Right cardiac atrium (tissue), 5 donors: ENCODE measurements at regions not wholly inside any gene's neighbourhood (a gene's known extent, or its start where the extent isn't known, plus 50 kb on each side); places are given as distances from the start of the nearest gene placed in this dataset.

Experiments
- ATAC-seq, 2 donors: fragments of 200-7000 bp; cut with Tn5 transposase; one replicate each; pipeline versions ENCODE4 v1.8.0 to v1.9.1; 2020; ENCODE audit warnings: moderate library complexity in 2 of 2, mild to moderate bottlenecking in 1 of 2
- DNase-seq, 3 donors: peaks; one replicate each; pipeline ENCODE4 v3.0.0-alpha.2; 2020
- H3K27ac ChIP-seq: one replicate; pipeline ENCODE4 v1.5.1; 2013; ENCODE audit warnings: mild to moderate bottlenecking, low read length, control low read depth, moderate library complexity
- H3K27me3 ChIP-seq: one replicate; pipeline ENCODE4 v1.6.1; 2013; ENCODE audit not compliant: control insufficient read depth, insufficient read depth
- H3K4me1 ChIP-seq: one replicate; pipeline ENCODE4 v1.6.1; 2013; ENCODE audit warnings: low read length; ENCODE audit not compliant: control insufficient read depth, insufficient read depth
- H3K4me3 ChIP-seq: one replicate; pipeline ENCODE4 v1.5.1; 2013; ENCODE audit warnings: low read length, control low read depth
- H3K9me3 ChIP-seq: one replicate; pipeline ENCODE4 v1.6.1; 2013; ENCODE audit warnings: low read length; ENCODE audit not compliant: control insufficient read depth
- WGBS: extraction: QIAGEN DNeasy Blood & Tissue Kit; methylation state at CpG from one replicate; pipeline ENCODE4 v1.1.7; 2013; 5-methylcytosine and 5-hydroxymethylcytosine counted together
- intact Hi-C, 4 donors: fragments of 100-400 bp; cut with DNase I; formaldehyde crosslinking; loops; one replicate each; pipeline versions ENCODE4 v1.11.0 to v1.14.0; 2022 to 2023
- donor health status: healthy with polysubstance abuse.
- donor health status: DM: no; HTN: yes; CAD: no.
- donor health status: DM: no; HTN: no; CAD: no.
- donor health status: DM: no; HTN: yes; CAD: no; lungs with severe emphysema.
- donor health status: DM: yes; HTN: yes; CAD: no.

- Histone ChIP-seq H3K4me3 (no peak overlapping the region), H3K27me3 (no peaks in the 10 kb centered on the region), H3K9me3 (no peaks in the 10 kb centered on the region), H3K27ac (no peak overlapping the region), H3K4me1 (no peaks in the 10 kb centered on the region)
- no peak for DNase-seq
- WGBS, result 90% methylated on average over 10 of the region's 10 CpGs
- no peak for ATAC-seq
- intact Hi-C loops, result loop anchor here in 1 of 4 donors (10.0 kb wide), 1 partner anchor 509 kb away; no protein-coding TSS in a partner anchor
Observed at GRCh38 chr21:41605934-41606285, 98.0 kb upstream of the TMPRSS2 start.

GRCh38 chr21:41605178-41605933 lies 97.4 kb upstream of the TMPRSS2 start:
- Histone ChIP-seq H3K9me3 (no peaks in the 10 kb centered on the region), H3K4me3 (no peak overlapping the region), H3K4me1 (no peaks in the 10 kb centered on the region), H3K27ac (no peak overlapping the region), H3K27me3 (no peaks in the 10 kb centered on the region)
- DNase-seq (no peak), ATAC-seq (no peak)
- intact Hi-C loops, result loop anchor here in 1 of 4 donors (10.0 kb wide), 1 partner anchor 509 kb away; no protein-coding TSS in a partner anchor
- WGBS, result 75% methylated on average over 20 of the region's 20 CpGs

GRCh38 chr21:41604583-41605041 lies 96.7 kb upstream of the TMPRSS2 start:
- ATAC-seq (no peak), DNase-seq (no peak)
- H3K9me3 ChIP-seq, result no peaks in the 10 kb centered on the region
- intact Hi-C loops, result loop anchor here in 1 of 4 donors (10.0 kb wide), 1 partner anchor 510 kb away; no protein-coding TSS in a partner anchor
- no peak overlapping the region for H3K27ac ChIP-seq
- WGBS, result 73% methylated on average over 12 of the region's 12 CpGs
- H3K27me3 ChIP-seq, result no peaks in the 10 kb centered on the region
- H3K4me1 ChIP-seq, result no peaks in the 10 kb centered on the region
- no peak overlapping the region for H3K4me3 ChIP-seq

- no peaks in the 10 kb centered on the region for H3K9me3 ChIP-seq
- H3K4me1 ChIP-seq, result no peaks in the 10 kb centered on the region
- ATAC-seq, result no peak
- 71% methylated on average over 8 of the region's 8 CpGs for WGBS
- intact Hi-C loops, result loop anchor here in 1 of 4 donors (10.0 kb wide), 1 partner anchor 511 kb away; no protein-coding TSS in a partner anchor
- no peaks in the 10 kb centered on the region for H3K27me3 ChIP-seq
- H3K4me3 ChIP-seq, result no peak overlapping the region
- no peak overlapping the region for H3K27ac ChIP-seq
- no peak for DNase-seq
Observed at GRCh38 chr21:41603476-41603875, 95.5 kb upstream of the TMPRSS2 start.

- Histone ChIP-seq H3K9me3 (no peaks in the 10 kb centered on the region), H3K27me3 (no peaks in the 10 kb centered on the region), H3K4me1 (no peaks in the 10 kb centered on the region), H3K4me3 (no peak overlapping the region), H3K27ac (no peak overlapping the region)
- ATAC-seq (no peak), DNase-seq (no peak)
- 71% methylated on average over 14 of the region's 14 CpGs for WGBS
- intact Hi-C loops, result loop anchor here in 1 of 4 donors (10.0 kb wide), 1 partner anchor 512 kb away; no protein-coding TSS in a partner anchor
Observed at GRCh38 chr21:41602531-41602930, 94.6 kb upstream of the TMPRSS2 start.

GRCh38 chr21:41601573-41602368 lies 93.8 kb upstream of the TMPRSS2 start:
- H3K4me3 ChIP-seq, result no peak overlapping the region
- no peak overlapping the region for H3K27ac ChIP-seq
- ATAC-seq (no peak), DNase-seq (no peak)
- no peaks in the 10 kb centered on the region for H3K27me3 ChIP-seq
- H3K9me3 ChIP-seq, result no peaks in the 10 kb centered on the region
- WGBS, result 39% methylated on average over 11 of the region's 11 CpGs
- intact Hi-C loops, result loop anchor here in 1 of 4 donors (10.0 kb wide), 1 partner anchor 513 kb away; no protein-coding TSS in a partner anchor
- no peaks in the 10 kb centered on the region for H3K4me1 ChIP-seq

GRCh38 chr21:41600961-41601572 lies 93.1 kb upstream of the TMPRSS2 start:
- intact Hi-C loops, result loop anchor here in 1 of 4 donors (10.0 kb wide), 1 partner anchor 514 kb away; no protein-coding TSS in a partner anchor

GRCh38 chr21:41600556-41600955 lies 92.6 kb upstream of the TMPRSS2 start:
- Histone ChIP-seq H3K4me3 (no peak overlapping the region), H3K27ac (no peak overlapping the region), H3K27me3 (no peaks in the 10 kb centered on the region), H3K9me3 (no peaks in the 10 kb centered on the region), H3K4me1 (no peaks in the 10 kb centered on the region)
- intact Hi-C loops, result loop anchor here in 1 of 4 donors (10.0 kb wide), 1 partner anchor 514 kb away; no protein-coding TSS in a partner anchor
- DNase-seq (no peak), ATAC-seq (no peak)
- 90% methylated on average over 9 of the region's 9 CpGs for WGBS

More at GRCh38 chr21:41600961-41601572, 93.1 kb upstream of the TMPRSS2 start:
- DNase-seq (no peak), ATAC-seq (no peak)
- no peaks in the 10 kb centered on the region for H3K27me3 ChIP-seq
- H3K4me3 ChIP-seq, result no peak overlapping the region
- no peaks in the 10 kb centered on the region for H3K9me3 ChIP-seq
- no peaks in the 10 kb centered on the region for H3K4me1 ChIP-seq
- 91% methylated on average over 10 of the region's 10 CpGs for WGBS
- no peak overlapping the region for H3K27ac ChIP-seq

- H3K4me3 ChIP-seq, result no peak overlapping the region
- H3K27me3 ChIP-seq, result no peaks in the 10 kb centered on the region
- ATAC-seq (no peak), DNase-seq (no peak)
- no peak overlapping the region for H3K27ac ChIP-seq
- intact Hi-C loops, result loop anchor here in 1 of 4 donors (10.0 kb wide), 1 partner anchor 515 kb away; no protein-coding TSS in a partner anchor
- H3K9me3 ChIP-seq, result no peaks in the 10 kb centered on the region
- no peaks in the 10 kb centered on the region for H3K4me1 ChIP-seq
- 84% methylated on average over 7 of the region's 7 CpGs for WGBS
Observed at GRCh38 chr21:41600116-41600515, 92.2 kb upstream of the TMPRSS2 start.

- intact Hi-C loops, result no loop called here
- DNase-seq (no peak), ATAC-seq (no peak)
- H3K27ac ChIP-seq, result no peak overlapping the region
- H3K27me3 ChIP-seq, result no peaks in the 10 kb centered on the region
- no peaks in the 10 kb centered on the region for H3K4me1 ChIP-seq
- no peak overlapping the region for H3K4me3 ChIP-seq
- WGBS, result 70% methylated on average over 21 of the region's 21 CpGs
- H3K9me3 ChIP-seq, result no peaks in the 10 kb centered on the region
Observed at GRCh38 chr21:41598561-41599431, 90.8 kb upstream of the TMPRSS2 start.
